NB4 (cell line): ENCODE measurements at regions not wholly inside any gene's neighbourhood (a gene's known extent, or its start where the extent isn't known, plus 50 kb on each side); places are given as distances from the start of the nearest gene placed in this dataset.

ENCODE experiments used
- DNase-seq: peaks from one replicate; pipeline ENCODE4 v3.0.0; 2010; ENCODE audit warnings: low read depth
- H3K4me3 ChIP-seq: one replicate; pipeline ENCODE4 v1.5.1; 2011; ENCODE audit warnings: mild to moderate bottlenecking, low read depth, low read length, moderate library complexity
- MYC ChIP-seq: IDR thresholded peaks from 2 replicates; pipeline ENCODE4 v1.6.1; 2011; ENCODE audit warnings: low read depth, low read length
- POLR2A ChIP-seq: IDR thresholded peaks from 2 replicates; pipeline ENCODE4 v1.6.1; 2011; ENCODE audit warnings: mild to moderate bottlenecking; ENCODE audit not compliant: insufficient read length; ENCODE audit errors: extremely low read depth
- TF ChIP-seq, protein P1 (sequence below): IDR thresholded peaks from 2 replicates; pipeline ENCODE4 v1.6.1; 2011; ENCODE audit warnings: low read depth, low read length
- TF ChIP-seq, protein P2 (sequence below): IDR thresholded peaks from one replicate; pipeline ENCODE4 v1.5.1; 2012; ENCODE audit warnings: low read depth, low read length

- H3K4me3 ChIP-seq, result no peak overlapping the region
- DNase-seq, result no peak
- TF ChIP-seq MYC (no peak), POLR2A (no peak)
- TF ChIP-seq, protein P1, sequence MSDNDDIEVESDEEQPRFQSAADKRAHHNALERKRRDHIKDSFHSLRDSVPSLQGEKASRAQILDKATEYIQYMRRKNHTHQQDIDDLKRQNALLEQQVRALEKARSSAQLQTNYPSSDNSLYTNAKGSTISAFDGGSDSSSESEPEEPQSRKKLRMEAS, result no peak
- TF ChIP-seq, protein P2, sequence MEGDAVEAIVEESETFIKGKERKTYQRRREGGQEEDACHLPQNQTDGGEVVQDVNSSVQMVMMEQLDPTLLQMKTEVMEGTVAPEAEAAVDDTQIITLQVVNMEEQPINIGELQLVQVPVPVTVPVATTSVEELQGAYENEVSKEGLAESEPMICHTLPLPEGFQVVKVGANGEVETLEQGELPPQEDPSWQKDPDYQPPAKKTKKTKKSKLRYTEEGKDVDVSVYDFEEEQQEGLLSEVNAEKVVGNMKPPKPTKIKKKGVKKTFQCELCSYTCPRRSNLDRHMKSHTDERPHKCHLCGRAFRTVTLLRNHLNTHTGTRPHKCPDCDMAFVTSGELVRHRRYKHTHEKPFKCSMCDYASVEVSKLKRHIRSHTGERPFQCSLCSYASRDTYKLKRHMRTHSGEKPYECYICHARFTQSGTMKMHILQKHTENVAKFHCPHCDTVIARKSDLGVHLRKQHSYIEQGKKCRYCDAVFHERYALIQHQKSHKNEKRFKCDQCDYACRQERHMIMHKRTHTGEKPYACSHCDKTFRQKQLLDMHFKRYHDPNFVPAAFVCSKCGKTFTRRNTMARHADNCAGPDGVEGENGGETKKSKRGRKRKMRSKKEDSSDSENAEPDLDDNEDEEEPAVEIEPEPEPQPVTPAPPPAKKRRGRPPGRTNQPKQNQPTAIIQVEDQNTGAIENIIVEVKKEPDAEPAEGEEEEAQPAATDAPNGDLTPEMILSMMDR, result no peak
These were observed 545.8 kb downstream of the SOX6 start for GRCh38 chr11:15810525-15810924.

DNA sequence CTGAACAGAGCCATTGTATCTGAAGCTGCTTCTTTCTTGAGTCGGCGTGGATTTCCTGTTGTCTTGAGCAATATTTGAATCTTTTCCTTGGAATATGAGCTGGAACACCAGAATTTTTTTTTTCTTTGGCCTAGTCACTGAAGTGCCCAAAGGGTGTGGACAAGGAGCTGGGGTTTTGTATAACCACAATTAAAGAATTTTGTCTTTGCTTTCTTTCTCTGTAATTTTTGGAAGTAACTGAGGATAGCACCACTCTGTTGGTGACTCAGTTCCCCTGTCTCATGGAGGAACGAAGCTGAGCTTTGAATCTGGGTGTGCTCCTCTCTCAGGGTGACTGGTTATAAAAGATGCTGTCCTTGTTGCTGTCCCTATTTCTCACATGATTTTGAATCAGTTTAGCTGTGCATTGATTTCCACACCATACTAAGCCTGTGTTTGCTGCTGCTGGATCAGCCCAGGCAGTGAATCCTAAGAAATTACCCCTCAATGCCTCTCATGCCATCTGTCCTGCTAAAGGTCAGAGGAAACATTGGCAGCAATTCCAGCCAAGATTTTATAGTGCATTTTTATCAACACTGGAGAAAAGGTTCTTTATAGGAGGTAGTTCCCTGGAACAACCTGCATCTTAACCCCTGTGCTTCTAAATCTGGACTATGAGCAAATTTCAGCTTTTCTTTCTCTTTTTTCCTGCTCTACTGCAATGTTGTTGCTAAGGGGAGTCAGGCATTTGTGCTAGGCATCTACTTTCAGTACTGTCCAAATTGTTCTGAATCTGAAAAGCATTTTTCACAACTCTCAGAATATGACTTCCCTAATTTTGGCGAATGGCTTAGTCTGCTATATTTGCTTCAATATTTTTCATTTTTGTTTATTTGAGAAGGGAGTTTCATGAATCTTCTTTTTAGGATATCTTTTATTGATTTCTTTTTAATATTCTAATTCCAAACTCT, 540.8 kb downstream of the SOX6 start:
- no peak for TF ChIP-seq MYC
- TF ChIP-seq, protein P1, result no peak
- TF ChIP-seq, protein P2, result no peak
- no peak for TF ChIP-seq POLR2A
- H3K4me3 ChIP-seq, result no peak overlapping the region

DNA sequence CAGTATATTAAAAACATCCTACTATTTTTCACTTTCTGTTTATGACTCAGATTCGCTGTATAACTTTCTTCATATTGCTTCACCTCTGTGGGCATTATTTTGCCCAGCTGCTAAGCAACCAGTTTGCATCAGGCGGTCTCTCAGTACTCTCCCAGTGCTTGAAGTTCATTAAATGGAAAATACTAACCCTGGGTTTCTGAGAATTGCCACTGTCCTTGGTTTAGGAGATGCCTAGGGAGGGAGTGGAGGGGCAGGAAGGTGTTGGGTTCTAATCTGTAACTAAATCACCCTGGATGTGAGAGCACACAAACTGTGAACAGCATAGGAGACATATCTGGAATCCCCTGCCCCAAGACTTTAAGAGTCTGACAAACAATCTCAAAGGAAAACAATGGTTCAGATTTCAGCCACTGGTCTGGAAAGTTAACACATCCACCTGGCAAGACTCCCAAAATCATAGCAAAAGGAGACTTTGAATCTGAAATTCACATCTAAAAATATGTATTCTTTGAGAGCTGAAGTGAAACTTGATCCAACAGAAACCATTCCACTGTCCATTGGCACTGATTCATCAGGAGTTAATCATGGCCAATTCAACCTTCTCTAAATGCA, 540.0 kb downstream of the SOX6 start:
- DNase-seq, result no peak
- TF ChIP-seq POLR2A (no peak), MYC (no peak)
- TF ChIP-seq, protein P1, result no peak
- TF ChIP-seq, protein P2, result no peak
- H3K4me3 ChIP-seq, result no peak overlapping the region

More for the DNA sequence above, 540.8 kb downstream of the SOX6 start:
- DNase-seq, result no peak

- DNase-seq, result no peak
- H3K4me3 ChIP-seq, result no peak overlapping the region
- TF ChIP-seq, protein P2, result no peak
- TF ChIP-seq POLR2A (no peak), MYC (no peak)
- TF ChIP-seq, protein P1, result no peak
These were observed 539.3 kb downstream of the SOX6 start for GRCh38 chr11:15817001-15817400.

DNA sequence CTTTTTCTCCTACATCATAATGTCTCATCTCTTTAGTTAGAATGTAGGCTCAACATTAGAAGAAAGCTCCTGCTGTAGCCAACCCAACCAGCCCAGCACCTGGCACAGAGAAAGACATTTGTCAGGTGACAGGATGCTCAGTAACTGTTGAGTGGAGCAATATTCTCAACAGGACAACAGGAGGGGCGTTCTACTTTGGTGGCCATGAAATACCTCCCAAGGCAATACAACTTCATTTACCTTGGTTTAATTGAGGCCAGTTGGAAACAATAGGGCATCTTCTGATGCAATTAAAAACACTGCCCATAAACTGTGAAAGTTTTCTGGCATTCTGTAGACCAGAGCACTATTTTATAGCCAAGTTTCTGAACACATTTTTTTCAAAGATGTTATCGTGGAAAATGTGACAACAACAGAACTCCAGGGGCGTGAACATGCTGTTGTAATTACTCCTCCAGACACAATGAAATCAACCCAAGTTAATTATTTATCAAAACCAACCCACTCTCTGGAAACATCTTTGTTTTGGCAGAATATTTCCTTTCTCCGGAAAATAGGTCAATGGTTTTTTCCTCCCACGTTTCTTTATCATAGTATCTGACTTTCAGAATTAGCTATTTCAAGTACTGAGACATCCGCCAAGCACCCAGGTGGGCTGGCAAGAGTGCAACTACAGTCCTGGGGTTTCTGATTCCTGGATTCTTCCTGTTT, 538.1 kb downstream of the SOX6 start:
- DNase-seq, result no peak
- TF ChIP-seq POLR2A, result no peak
- TF ChIP-seq, protein P2, result no peak
- TF ChIP-seq MYC, result no peak
- TF ChIP-seq, protein P1, result no peak
- H3K4me3 ChIP-seq, result no peak overlapping the region
